ENCODE measurements at regions not wholly inside any gene's neighbourhood (a gene's known extent, or its start where the extent isn't known, plus 50 kb on each side); places are given as distances from the start of the nearest gene placed in this dataset.

DNA sequence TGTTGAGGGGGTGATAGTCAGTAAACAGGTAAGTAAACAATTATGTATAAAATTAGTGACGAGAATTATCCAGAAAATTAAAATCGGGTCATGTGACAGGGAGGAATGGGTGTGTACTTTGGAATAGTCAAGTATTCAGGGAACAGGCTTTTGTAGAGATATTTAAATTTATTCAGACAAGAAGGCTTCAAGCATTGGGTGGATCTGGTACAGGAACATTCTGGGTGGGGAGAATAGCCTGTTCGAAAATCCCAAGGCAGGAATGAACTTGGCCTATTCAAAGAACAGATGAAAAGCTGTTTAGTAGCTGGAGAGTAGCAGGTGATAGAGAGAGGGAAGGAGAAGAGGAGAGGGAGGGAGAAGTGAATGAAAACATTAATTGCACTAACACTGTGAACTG is 448.9 kb upstream of the FZD8 start:
- TF ChIP-seq, protein P1, sequence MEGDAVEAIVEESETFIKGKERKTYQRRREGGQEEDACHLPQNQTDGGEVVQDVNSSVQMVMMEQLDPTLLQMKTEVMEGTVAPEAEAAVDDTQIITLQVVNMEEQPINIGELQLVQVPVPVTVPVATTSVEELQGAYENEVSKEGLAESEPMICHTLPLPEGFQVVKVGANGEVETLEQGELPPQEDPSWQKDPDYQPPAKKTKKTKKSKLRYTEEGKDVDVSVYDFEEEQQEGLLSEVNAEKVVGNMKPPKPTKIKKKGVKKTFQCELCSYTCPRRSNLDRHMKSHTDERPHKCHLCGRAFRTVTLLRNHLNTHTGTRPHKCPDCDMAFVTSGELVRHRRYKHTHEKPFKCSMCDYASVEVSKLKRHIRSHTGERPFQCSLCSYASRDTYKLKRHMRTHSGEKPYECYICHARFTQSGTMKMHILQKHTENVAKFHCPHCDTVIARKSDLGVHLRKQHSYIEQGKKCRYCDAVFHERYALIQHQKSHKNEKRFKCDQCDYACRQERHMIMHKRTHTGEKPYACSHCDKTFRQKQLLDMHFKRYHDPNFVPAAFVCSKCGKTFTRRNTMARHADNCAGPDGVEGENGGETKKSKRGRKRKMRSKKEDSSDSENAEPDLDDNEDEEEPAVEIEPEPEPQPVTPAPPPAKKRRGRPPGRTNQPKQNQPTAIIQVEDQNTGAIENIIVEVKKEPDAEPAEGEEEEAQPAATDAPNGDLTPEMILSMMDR (IDR thresholded peaks at IDR 0.05), result no peak
- no peak for TF ChIP-seq POLR2A (IDR thresholded peaks at IDR 0.05)
- no peak for TF ChIP-seq POLR2AphosphoS5 (IDR thresholded peaks at IDR 0.05)
